Activated CD4-positive, alpha-beta memory T cell treated with anti-CD3 and anti-CD28 coated beads, Interleukin-2, amount 10 ng/mL, durations not matched to agents 7 days and 5 days (primary cell): ENCODE measurements at regions not wholly inside any gene's neighbourhood (a gene's known extent, or its start where the extent isn't known, plus 50 kb on each side); places are given as distances from the start of the nearest gene placed in this dataset.

ENCODE experiments used
- CTCF ChIA-PET: fragments of 350-600 bp; sonication (Branson Sonifier 250); formaldehyde crosslinking; loops from one replicate; lab custom pipeline; 2021; ENCODE audit warnings: antibody characterized with exemption, inconsistent platforms; lab: Charles Lee
- POLR2A ChIA-PET: fragments of 350-600 bp; sonication (Branson Sonifier 250); formaldehyde crosslinking; loops from one replicate; lab custom pipeline; 2021; ENCODE audit warnings: antibody characterized with exemption; lab: Charles Lee
- DNase-seq: peaks from one replicate; pipeline ENCODE4 v3.0.0-alpha.2; 2020
- H3K27ac Mint-ChIP-seq: one replicate; pipeline ENCODE4 v1.8.0; 2021; ENCODE audit warnings: mild to moderate bottlenecking, mixed read lengths
- H3K27me3 Mint-ChIP-seq: one replicate; pipeline ENCODE4 v1.8.0; 2021; ENCODE audit warnings: mixed read lengths
- H3K36me3 Mint-ChIP-seq: one replicate; pipeline ENCODE4 v1.8.0; 2021; ENCODE audit warnings: low read depth, mixed read lengths
- H3K4me1 Mint-ChIP-seq: one replicate; pipeline ENCODE4 v1.8.0; 2021; ENCODE audit warnings: mixed read lengths
- H3K4me3 Mint-ChIP-seq: one replicate; pipeline ENCODE4 v1.8.0; 2021; ENCODE audit warnings: mild to moderate bottlenecking, mixed read lengths
- H3K9me3 Mint-ChIP-seq: one replicate; pipeline ENCODE4 v1.8.0; 2021; ENCODE audit warnings: mixed read lengths

DNA sequence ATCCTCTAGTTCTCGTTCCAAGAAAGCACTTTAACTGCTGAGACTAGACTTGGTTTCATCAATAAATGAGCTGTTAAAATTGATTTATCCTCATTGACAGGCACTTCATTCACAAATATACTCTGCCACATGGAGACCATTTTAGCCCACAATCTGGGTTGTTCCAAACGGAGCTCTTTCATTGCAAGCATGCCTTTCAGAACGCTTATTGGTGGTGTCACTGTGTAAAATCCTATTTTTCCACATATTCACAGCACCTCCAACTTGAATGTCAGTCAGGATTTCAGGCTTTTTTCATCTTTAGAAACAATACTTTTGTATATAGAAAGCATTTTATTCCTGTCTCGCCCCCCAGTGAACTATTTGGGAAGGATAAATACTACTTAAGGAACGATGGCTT is 424.7 kb upstream of the NRP1 start:
- ChIA-PET POLR2A (no interaction called here), CTCF (no interaction called here)
- Mint-ChIP-seq H3K9me3 (no peaks in the 10 kb centered on the region), H3K27ac (no peak overlapping the region), H3K27me3 (no peaks in the 10 kb centered on the region), H3K4me1 (no peaks in the 10 kb centered on the region), H3K36me3 (no peaks in the 10 kb centered on the region), H3K4me3 (no peak overlapping the region)
- DNase-seq, result no peak

DNA sequence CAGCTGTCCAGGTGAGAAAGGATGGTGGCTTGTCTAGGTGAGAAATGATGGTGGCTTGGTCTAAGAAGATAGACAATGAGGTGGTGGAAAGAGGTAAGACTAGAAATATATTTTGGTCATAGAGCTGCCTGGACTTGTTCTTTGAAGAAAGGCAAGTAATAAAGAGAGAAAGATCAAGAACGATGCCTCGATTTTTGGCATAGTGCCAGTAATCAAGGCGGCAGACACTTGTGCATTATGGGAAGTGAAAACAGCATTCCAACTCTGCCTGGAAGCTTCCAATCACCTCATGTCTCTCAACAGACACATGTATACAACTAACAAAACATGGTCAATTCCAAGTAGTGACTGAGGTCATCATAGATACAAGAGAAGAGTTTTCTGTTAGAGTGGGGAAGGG is 423.8 kb upstream of the NRP1 start:
- Mint-ChIP-seq H3K36me3 (no peaks in the 10 kb centered on the region), H3K9me3 (no peaks in the 10 kb centered on the region), H3K4me3 (no peak overlapping the region), H3K4me1 (no peaks in the 10 kb centered on the region), H3K27me3 (no peaks in the 10 kb centered on the region), H3K27ac (no peak overlapping the region)
- ChIA-PET CTCF (no interaction called here), POLR2A (no interaction called here)
- DNase-seq, result no peak

GRCh38 chr10:33754052-33754451 is 419.6 kb upstream of the NRP1 start:
- no peaks in the 10 kb centered on the region for H3K4me1 Mint-ChIP-seq
- ChIA-PET POLR2A (no interaction called here), CTCF (no interaction called here)
- H3K9me3 Mint-ChIP-seq, result no peaks in the 10 kb centered on the region
- H3K36me3 Mint-ChIP-seq, result no peaks in the 10 kb centered on the region
- H3K4me3 Mint-ChIP-seq, result no peak overlapping the region
- H3K27ac Mint-ChIP-seq, result no peak overlapping the region
- DNase-seq, result no peak
- no peaks in the 10 kb centered on the region for H3K27me3 Mint-ChIP-seq

DNA sequence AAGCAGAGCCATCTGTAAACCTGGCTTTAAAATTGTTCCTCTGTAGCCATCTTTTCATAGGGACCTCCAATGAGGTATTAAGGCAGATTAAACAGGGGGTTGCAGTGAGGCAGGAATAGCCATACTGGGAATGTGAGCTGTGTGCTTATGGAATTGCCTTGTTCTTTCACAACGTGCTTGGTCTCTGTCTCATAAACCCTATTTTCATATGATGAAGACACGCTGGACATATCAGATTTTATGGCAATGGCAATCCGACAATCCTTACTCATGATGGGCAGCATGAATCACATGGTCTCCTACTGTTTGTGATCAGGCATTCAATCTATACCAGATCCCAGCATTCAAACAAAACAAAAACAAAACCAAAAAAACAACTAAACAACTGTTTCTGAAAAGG is 418.9 kb upstream of the NRP1 start:
- POLR2A ChIA-PET, result no interaction called here
- H3K9me3 Mint-ChIP-seq, result no peaks in the 10 kb centered on the region

DNA sequence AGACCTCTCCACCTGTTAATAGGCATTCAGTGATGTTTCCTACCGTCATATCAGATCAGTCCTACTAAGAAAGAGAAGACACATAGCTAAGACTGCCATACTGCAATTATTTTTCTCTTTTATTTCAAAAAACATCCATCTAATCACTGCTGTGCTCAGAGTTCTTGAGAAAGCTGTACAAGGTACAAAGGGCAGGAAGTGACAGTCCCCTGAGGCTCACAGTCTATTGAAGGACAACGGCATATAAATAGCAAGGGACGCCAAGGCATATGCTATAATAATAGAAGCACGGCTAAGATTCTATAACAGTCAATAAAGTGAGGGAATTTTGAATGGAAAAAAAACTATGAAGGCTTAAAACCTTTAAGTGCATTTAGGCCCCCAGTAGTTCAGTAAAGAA is 415.3 kb upstream of the NRP1 start:
- Mint-ChIP-seq H3K9me3 (no peaks in the 10 kb centered on the region), H3K4me1 (no peaks in the 10 kb centered on the region), H3K4me3 (no peak overlapping the region), H3K27me3 (no peaks in the 10 kb centered on the region), H3K27ac (no peak overlapping the region), H3K36me3 (no peaks in the 10 kb centered on the region)
- ChIA-PET POLR2A (no interaction called here), CTCF (no interaction called here)
- DNase-seq, result no peak

More for the DNA sequence above, 418.9 kb upstream of the NRP1 start:
- Mint-ChIP-seq H3K27me3 (no peaks in the 10 kb centered on the region), H3K4me1 (no peaks in the 10 kb centered on the region), H3K4me3 (no peak overlapping the region), H3K36me3 (no peaks in the 10 kb centered on the region), H3K27ac (no peak overlapping the region)
- no peak for DNase-seq
- CTCF ChIA-PET, result no interaction called here

GRCh38 chr10:33749067-33749735 is 414.7 kb upstream of the NRP1 start:
- H3K36me3 Mint-ChIP-seq, result no peaks in the 10 kb centered on the region

GRCh38 chr10:33746836-33747268 is 412.4 kb upstream of the NRP1 start:
- H3K4me3 Mint-ChIP-seq, result no peak overlapping the region
- H3K27ac Mint-ChIP-seq, result no peak overlapping the region
- no peaks in the 10 kb centered on the region for H3K4me1 Mint-ChIP-seq
- no peaks in the 10 kb centered on the region for H3K27me3 Mint-ChIP-seq
- no peaks in the 10 kb centered on the region for H3K9me3 Mint-ChIP-seq
- no peaks in the 10 kb centered on the region for H3K36me3 Mint-ChIP-seq
- ChIA-PET POLR2A (no interaction called here), CTCF (no interaction called here)
- no peak for DNase-seq

More at GRCh38 chr10:33749067-33749735, 414.7 kb upstream of the NRP1 start:
- DNase-seq, result no peak
- no peak overlapping the region for H3K4me3 Mint-ChIP-seq
- H3K4me1 Mint-ChIP-seq, result no peaks in the 10 kb centered on the region
- no peak overlapping the region for H3K27ac Mint-ChIP-seq
- ChIA-PET CTCF (no interaction called here), POLR2A (no interaction called here)
- no peaks in the 10 kb centered on the region for H3K27me3 Mint-ChIP-seq
- no peaks in the 10 kb centered on the region for H3K9me3 Mint-ChIP-seq

DNA sequence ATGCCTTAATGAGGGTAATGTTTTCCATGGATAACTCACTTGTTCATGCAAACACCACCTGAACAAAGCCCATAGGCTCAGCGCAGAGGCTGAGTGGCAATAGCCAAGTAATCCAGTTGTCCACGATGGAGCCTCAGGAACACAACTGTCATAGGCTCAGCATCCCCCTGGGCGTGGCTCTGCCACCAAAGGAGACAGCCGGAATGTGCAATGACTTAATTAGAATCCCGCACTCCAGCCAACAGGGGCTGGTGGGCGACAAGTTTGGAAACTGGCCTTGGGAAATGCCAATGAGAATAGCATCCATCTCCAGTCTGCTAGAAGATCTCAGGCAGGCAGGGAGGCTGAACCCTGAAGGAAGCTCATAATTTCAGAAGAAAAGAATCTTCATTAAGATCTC is 411.7 kb upstream of the NRP1 start:
- CTCF ChIA-PET, result no interaction called here
- no peaks in the 10 kb centered on the region for H3K4me1 Mint-ChIP-seq
- no peak overlapping the region for H3K4me3 Mint-ChIP-seq
- no peak overlapping the region for H3K27ac Mint-ChIP-seq
- POLR2A ChIA-PET, result no interaction called here
- H3K27me3 Mint-ChIP-seq, result no peaks in the 10 kb centered on the region
- no peaks in the 10 kb centered on the region for H3K36me3 Mint-ChIP-seq
- no peaks in the 10 kb centered on the region for H3K9me3 Mint-ChIP-seq
- no peak for DNase-seq

GRCh38 chr10:33743429-33743857 is 409.0 kb upstream of the NRP1 start:
- Mint-ChIP-seq H3K4me1 (no peaks in the 10 kb centered on the region), H3K27ac (no peak overlapping the region), H3K4me3 (no peak overlapping the region), H3K9me3 (peaks cover 3% of the 10 kb centered on the region), H3K36me3 (no peaks in the 10 kb centered on the region), H3K27me3 (no peaks in the 10 kb centered on the region)
- ChIA-PET CTCF (no interaction called here), POLR2A (no interaction called here)
- no peak for DNase-seq

DNA sequence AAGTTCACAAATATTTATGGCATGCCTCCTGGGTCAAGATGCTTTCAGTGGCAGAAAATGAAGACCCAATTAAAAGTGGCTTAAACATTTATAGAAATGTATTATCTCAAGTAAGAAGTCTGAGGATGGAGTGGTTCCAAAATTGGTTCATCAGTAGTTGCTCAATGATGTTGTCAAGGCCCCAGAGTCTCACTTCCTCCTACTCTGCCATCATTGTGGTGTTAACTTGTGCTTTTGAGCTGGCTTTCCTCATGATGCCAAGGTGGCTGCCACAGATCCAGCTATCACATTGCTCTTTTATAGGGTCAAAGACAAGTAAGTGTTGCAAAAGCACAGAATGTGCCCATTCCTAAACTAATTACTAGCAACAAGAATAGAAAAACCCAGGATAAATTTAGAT is 404.6 kb upstream of the NRP1 start:
- DNase-seq, result no peak
- H3K27ac Mint-ChIP-seq, result no peak overlapping the region
- ChIA-PET POLR2A (no interaction called here), CTCF (no interaction called here)
- no peaks in the 10 kb centered on the region for H3K36me3 Mint-ChIP-seq
- no peak overlapping the region for H3K4me3 Mint-ChIP-seq
- no peaks in the 10 kb centered on the region for H3K27me3 Mint-ChIP-seq
- H3K4me1 Mint-ChIP-seq, result no peaks in the 10 kb centered on the region
- H3K9me3 Mint-ChIP-seq, result peaks cover 3% of the 10 kb centered on the region

GRCh38 chr10:33735464-33735923 is 401.0 kb upstream of the NRP1 start:
- H3K36me3 Mint-ChIP-seq, result no peaks in the 10 kb centered on the region
- no peak overlapping the region for H3K27ac Mint-ChIP-seq
- H3K27me3 Mint-ChIP-seq, result peaks cover 1% of the 10 kb centered on the region
- H3K9me3 Mint-ChIP-seq, result peaks cover 3% of the 10 kb centered on the region
- POLR2A ChIA-PET, result no interaction called here
- DNase-seq, result no peak
- CTCF ChIA-PET, result no interaction called here
- no peaks in the 10 kb centered on the region for H3K4me1 Mint-ChIP-seq
- H3K4me3 Mint-ChIP-seq, result no peak overlapping the region

DNA sequence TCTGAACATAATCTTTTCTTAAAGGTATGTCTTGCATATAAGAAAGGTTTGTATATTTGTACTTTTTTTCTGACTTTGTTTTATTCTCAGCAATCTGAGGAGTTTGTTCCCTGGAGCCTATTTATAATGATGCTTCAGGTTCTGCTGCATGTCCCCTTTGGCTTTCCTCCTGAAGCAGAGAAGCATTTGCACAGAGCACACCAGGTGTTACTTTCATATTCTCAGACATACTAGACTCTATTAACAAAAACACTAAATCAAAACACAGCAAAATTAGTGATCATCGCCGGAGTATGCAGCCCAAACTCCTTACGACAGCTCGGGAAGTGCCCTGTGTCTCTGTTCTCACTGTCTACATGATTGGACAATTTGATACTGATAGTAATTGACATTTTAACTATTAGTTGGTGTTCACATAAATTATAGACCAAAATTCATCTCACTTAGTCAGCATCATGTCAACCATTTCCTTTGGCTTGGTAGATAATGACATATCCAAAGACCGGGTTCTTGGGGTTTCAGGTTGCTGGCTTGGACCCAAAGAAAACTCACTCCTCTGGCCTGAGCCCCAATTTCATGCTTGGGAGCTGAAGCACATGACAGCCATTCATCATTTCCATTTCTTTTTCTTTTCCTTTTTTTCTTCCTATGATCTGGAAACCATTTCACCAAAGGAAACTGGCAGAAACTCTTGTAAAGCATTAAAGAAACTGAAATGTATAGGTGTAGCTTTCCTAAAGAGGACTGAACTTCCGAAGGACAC is 400.1 kb upstream of the NRP1 start:
- Mint-ChIP-seq H3K36me3 (no peaks in the 10 kb centered on the region), H3K9me3 (peaks cover 3% of the 10 kb centered on the region), H3K4me1 (no peaks in the 10 kb centered on the region), H3K4me3 (no peak overlapping the region), H3K27me3 (peaks cover 3% of the 10 kb centered on the region), H3K27ac (no peak overlapping the region)
- no peak for DNase-seq
- ChIA-PET CTCF (no interaction called here), POLR2A (no interaction called here)

- H3K27ac Mint-ChIP-seq, result no peak overlapping the region
- H3K4me3 Mint-ChIP-seq, result no peak overlapping the region
- H3K36me3 Mint-ChIP-seq, result no peaks in the 10 kb centered on the region
- H3K27me3 Mint-ChIP-seq, result peaks cover 7% of the 10 kb centered on the region
- no peak for DNase-seq
- H3K9me3 Mint-ChIP-seq, result no peaks in the 10 kb centered on the region
- POLR2A ChIA-PET, result no interaction called here
- CTCF ChIA-PET, result no interaction called here
- no peaks in the 10 kb centered on the region for H3K4me1 Mint-ChIP-seq
Measured at GRCh38 chr10:33733058-33733457, 398.6 kb upstream of the NRP1 start.
